Stimulated activated CD4-positive, alpha-beta T cell treated with anti-CD3 and anti-CD28 coated beads, Interleukin-15, amount 100 ng/mL, for 48 hours (primary cell): ENCODE measurements at regions not wholly inside any gene's neighbourhood (a gene's known extent, or its start where the extent isn't known, plus 50 kb on each side); places are given as distances from the start of the nearest gene placed in this dataset.

Source experiments
- DNase-seq, 2 donors: peaks; one replicate each; pipeline ENCODE4 v3.0.0-alpha.2; 2020; ENCODE audit warnings: low read depth in 2 of 2

DNA sequence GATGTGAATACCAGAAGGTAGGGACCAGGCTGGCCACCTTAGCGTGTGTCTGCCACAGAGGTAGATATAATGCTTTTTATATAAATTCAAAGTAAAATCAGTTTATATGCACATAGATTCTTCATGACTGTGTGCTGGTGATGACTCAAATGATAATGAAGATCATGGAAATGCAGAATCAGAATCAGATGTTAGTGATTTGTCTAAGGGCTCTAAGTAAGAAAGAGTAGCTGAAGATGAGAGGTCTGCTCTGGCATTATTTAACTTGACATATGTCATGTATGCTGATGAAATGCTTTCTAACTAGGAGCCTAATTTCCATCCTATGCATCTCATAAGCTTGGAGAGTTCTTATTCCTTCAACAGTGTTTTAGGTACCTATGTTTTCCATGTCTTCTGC lies 50.3 kb upstream of the DPH6 start:
- DNase-seq = no peak

GRCh38 chr15:35602836-35603235 lies 56.9 kb upstream of the DPH6 start:
- no peak for DNase-seq

GRCh38 chr15:35603301-35603700 lies 57.3 kb upstream of the DPH6 start:
- DNase-seq = no peak

- no peak for DNase-seq
Measured at GRCh38 chr15:35603856-35604255, 57.9 kb upstream of the DPH6 start.

DNA sequence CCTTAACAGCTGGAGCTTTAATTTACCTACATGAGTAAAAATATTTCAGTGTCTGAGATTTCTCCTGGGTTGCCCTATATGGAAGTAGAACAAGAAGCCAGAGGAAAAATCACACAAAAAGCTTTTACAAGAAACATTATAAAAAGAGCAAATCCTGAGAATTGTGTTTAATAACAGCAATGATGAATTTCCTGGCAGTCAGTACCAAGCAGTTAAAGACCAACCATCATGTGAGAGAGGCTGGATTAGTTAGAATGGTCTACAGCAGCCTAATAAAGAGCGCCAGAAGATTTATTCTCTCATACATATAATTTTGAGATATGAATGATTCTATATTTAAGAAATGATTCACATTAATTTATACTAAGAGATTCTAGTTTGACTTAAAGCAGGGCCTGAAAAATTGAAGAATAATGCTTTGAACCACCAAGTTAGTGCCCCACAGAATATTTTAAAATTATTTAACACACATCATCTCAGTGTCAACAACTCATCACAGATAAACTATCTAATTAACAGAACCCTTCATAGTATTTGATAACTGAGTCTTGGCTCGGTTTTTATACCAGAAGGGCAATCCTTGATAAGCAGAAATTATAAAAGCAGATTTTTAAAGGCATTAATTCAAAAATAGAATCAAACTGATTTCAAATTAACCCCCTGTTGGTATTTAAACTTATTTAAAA lies 59.9 kb upstream of the DPH6 start:
- DNase-seq = no peak

- DNase-seq = no peak
Measured at GRCh38 chr15:35606450-35606779, 60.5 kb upstream of the DPH6 start.

DNA sequence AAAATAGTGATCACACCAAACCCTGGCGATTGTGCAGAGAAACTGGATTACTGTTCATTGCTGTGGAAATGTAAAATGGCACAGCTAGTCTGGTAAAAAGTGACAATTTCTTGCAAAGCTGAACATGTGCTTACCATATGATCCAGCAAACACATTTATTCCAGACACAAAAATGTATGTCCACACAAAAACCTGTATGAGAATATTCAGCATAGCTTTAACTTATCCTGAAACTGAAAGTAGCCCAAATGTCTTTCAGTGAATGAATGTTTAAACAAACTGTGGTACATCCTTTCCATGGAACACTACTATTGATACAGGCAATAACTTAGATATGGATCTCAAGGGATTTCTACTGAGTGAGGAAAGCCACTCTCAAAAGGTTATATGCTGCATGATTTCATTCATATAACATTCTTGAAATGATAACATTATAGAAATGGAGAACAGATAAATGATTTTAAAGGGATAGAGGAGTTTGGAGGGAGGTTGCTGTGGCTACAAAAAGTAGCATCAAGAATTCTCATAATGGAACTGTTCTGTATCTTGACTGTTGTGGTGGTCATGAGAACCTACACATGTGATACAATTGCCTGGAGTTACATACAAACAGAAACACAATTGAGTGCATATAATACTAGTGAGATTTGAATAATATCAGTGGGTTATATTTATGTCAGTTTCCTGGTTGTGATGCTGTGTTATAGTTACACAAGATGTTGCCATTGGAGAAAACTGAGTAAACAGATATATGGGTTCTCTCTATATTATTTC lies 70.7 kb upstream of the DPH6 start:
- no peak for DNase-seq

GRCh38 chr15:35618260-35619188 lies 72.6 kb upstream of the DPH6 start:
- DNase-seq = no peak

- DNase-seq = no peak
Measured at GRCh38 chr15:35622641-35623340, 76.8 kb upstream of the DPH6 start.

- no peak for DNase-seq
Measured at GRCh38 chr15:35624881-35625280, 78.9 kb upstream of the DPH6 start.

- no peak for DNase-seq
Measured at GRCh38 chr15:35626571-35627318, 80.8 kb upstream of the DPH6 start.

- DNase-seq = no peak
Measured at GRCh38 chr15:35627696-35628095, 81.7 kb upstream of the DPH6 start.

GRCh38 chr15:35629766-35630165 lies 83.8 kb upstream of the DPH6 start:
- no peak for DNase-seq

- DNase-seq = no peak
Measured at GRCh38 chr15:35630532-35630931, 84.6 kb upstream of the DPH6 start.

DNA sequence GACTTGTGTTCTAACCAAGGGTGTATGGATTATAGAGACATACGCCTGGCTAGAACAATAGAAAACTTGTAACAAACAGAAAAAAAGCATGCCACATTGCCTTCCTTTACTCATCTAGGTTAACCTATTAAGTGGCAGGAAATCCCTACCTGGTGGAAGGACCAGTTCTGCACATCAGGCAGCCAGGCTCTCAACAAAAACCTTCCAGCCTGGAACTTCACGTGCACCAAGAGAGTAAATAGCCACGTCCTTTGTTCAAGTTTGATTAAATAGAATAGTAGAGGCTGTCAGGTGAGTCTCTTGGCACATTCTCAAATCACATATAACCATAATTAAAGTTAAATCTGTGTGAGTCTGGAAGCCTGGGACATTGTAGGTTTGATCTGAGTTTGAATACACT lies 85.0 kb upstream of the DPH6 start:
- no peak for DNase-seq

DNA sequence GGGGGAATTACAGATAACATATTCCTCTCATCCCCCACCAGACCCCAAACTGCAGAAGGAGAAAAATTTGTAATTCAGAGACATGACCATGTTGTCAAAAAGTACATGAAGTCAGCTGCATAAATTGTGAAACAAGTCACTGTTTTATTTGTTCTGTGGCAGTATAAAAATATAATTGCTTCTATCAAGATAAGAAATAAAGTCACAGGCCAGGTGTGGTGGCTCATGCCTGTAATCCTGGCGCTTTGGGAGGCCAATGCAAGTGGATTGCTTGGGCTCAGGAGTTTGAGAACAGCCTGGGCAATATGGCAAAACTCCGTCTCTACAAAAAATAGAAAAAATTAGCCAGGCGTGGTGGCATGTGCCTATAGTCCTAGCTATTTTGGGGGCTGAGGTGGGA lies 87.7 kb upstream of the DPH6 start:
- no peak for DNase-seq

DNA sequence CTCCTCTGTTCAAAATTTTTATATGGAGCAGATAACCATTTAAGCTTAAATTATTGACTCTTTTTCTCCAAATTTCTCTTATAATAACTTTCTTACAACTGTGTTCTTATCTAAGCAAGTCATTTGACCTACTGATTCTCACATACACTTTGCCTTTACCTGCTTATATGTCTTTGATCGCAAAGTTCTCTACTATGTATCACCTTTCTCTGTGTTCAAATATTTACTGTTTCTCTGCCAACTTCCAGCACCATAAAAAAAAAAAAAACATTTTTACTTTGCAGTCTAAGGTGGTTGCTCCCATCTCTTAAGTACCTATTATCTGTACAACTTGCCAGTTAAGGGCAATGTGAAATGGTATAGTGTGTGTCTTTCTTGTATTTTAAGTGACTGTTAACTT lies 100.8 kb upstream of the DPH6 start:
- no peak for DNase-seq

GRCh38 chr15:35647303-35647702 lies 101.3 kb upstream of the DPH6 start:
- no peak for DNase-seq

DNA sequence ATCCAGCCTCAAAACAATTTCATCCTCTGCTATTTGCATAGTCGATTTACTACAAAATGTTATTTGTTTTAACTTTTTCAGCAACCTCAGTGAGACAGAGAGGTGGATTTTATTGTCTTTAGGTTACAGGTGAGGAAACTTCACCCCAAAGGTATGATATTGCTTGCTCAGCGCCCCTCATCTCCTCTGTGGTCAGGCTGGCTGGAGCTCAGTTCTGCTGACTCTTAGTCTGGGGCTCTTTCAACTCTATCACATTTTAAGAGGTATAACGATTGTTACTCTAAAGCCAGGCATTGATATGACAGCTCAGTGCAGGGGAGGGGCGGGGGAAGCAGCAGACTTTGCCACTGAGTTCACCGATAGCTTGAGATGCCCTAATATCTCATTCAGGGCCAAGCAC lies 103.0 kb upstream of the DPH6 start:
- DNase-seq = no peak

GRCh38 chr15:35649575-35649974 lies 103.6 kb upstream of the DPH6 start:
- DNase-seq = no peak

GRCh38 chr15:35654332-35654731 lies 108.4 kb upstream of the DPH6 start:
- no peak for DNase-seq
